SK-N-SH (cell line): ENCODE measurements at regions not wholly inside any gene's neighbourhood (a gene's known extent, or its start where the extent isn't known, plus 50 kb on each side); places are given as distances from the start of the nearest gene placed in this dataset.

Source experiments
- CTCF ChIA-PET: fragments of 300-600, 350-600 bp; formaldehyde crosslinking; extraction: SDS; loops from one replicate; lab custom pipeline; 2021; lab: Yijun Ruan, JAX
- POLR2A ChIA-PET: fragments of 350-600 bp; sonication (Branson Sonifier 250); formaldehyde crosslinking; extraction: SDS; loops from one replicate; lab custom pipeline; 2020; ENCODE audit warnings: antibody characterized with exemption, inconsistent platforms; lab: Yijun Ruan, JAX
- DNase-seq: peaks from one replicate; pipeline ENCODE4 v3.0.0; 2012
- H2AFZ ChIP-seq: fragments of 200-600 bp; sonication (generic); 2 replicates; pipeline ENCODE4 v1.8.1; 2016; ENCODE audit warnings: antibody characterized with exemption, mild to moderate bottlenecking, low read depth
- H3F3A ChIP-seq: fragments of 200-600 bp; sonication (generic); replicated peaks from 2 replicates; pipeline ENCODE3; 2016; ENCODE audit warnings: antibody characterized with exemption, mild to moderate bottlenecking; ENCODE audit not compliant: insufficient read depth
- H3K27ac ChIP-seq, 2 experiments: fragments of 200-500 bp in 1 of 2; fragments of 200-600 bp in 1 of 2; sonication (Bioruptor generic) in 1 of 2; sonication (generic), shearing (Covaris generic) in 1 of 2; 2 replicates each; pipeline versions ENCODE4 v1.5.1 to v1.6.1; 2014 to 2016; ENCODE audit warnings: low read depth in 2 of 2, inconsistent platforms in 1 of 2, low read length in 1 of 2, mild to moderate bottlenecking in 1 of 2, mixed read lengths in 1 of 2
- H3K27me3 ChIP-seq: fragments of 200-600 bp; sonication (generic), shearing (Covaris generic); 2 replicates; pipeline ENCODE4 v1.6.1; 2016; ENCODE audit warnings: mixed run types; ENCODE audit not compliant: insufficient read depth
- H3K36me3 ChIP-seq, 2 experiments: fragments of 200-500 bp in 1 of 2; fragments of 200-600 bp in 1 of 2; sonication (Bioruptor generic) in 1 of 2; sonication (generic) in 1 of 2; replicated peaks in 1 of 2; 2 replicates each; pipeline versions ENCODE3 to v1.5.1; 2014 to 2016; ENCODE audit warnings: low read length in 1 of 2, mild to moderate bottlenecking in 1 of 2; ENCODE audit not compliant: insufficient read depth in 2 of 2, control insufficient read depth in 1 of 2
- H3K4me1 ChIP-seq, 2 experiments: fragments of 200-500 bp in 1 of 2; fragments of 200-600 bp in 1 of 2; sonication (Bioruptor generic) in 1 of 2; sonication (generic), shearing (Covaris generic) in 1 of 2; 2 replicates each; pipeline versions ENCODE4 v1.5.1 to v1.6.1; 2014 to 2016; ENCODE audit warnings: low read depth in 1 of 2, low read length in 1 of 2, mixed run types in 1 of 2; ENCODE audit not compliant: insufficient read depth in 2 of 2, control insufficient read depth in 1 of 2
- H3K4me2 ChIP-seq: fragments of 200-600 bp; sonication (generic), shearing (Covaris generic); 2 replicates; pipeline ENCODE4 v1.6.1; 2017; ENCODE audit warnings: mixed run types
- H3K4me3 ChIP-seq, 2 experiments: fragments of 200-500 bp in 1 of 2; fragments of 200-600 bp in 1 of 2; sonication (Bioruptor generic) in 1 of 2; sonication (generic), shearing (Covaris generic) in 1 of 2; 2 replicates each; pipeline versions ENCODE4 v1.5.1 to v1.8.1; 2014 to 2016; ENCODE audit warnings: low read depth in 2 of 2, inconsistent platforms in 1 of 2, low read length in 1 of 2, mild to moderate bottlenecking in 1 of 2, mixed read lengths in 1 of 2, moderate library complexity in 1 of 2
- H3K79me2 ChIP-seq: fragments of 200-600 bp; sonication (generic); 2 replicates; pipeline ENCODE4 v1.8.1; 2017; ENCODE audit warnings: mild to moderate bottlenecking; ENCODE audit not compliant: insufficient read depth
- H3K9ac ChIP-seq: fragments of 200-600 bp; sonication (generic); 2 replicates; pipeline ENCODE4 v1.6.1; 2017; ENCODE audit warnings: mixed run types
- H3K9me2 ChIP-seq: fragments of 200-600 bp; sonication (generic); 2 replicates; pipeline ENCODE4 v1.6.1; 2017; ENCODE audit warnings: mixed run types
- H3K9me3 ChIP-seq: fragments of 200-600 bp; sonication (generic); 2 replicates; pipeline ENCODE4 v1.6.1; 2017; ENCODE audit warnings: mixed run types, mild to moderate bottlenecking, moderate library complexity
- H4K20me1 ChIP-seq: fragments of 200-600 bp; sonication (generic); 2 replicates; pipeline ENCODE4 v1.6.1; 2017; ENCODE audit warnings: mild to moderate bottlenecking, mixed run types; ENCODE audit not compliant: insufficient read depth
- EZH2phosphoT487 ChIP-seq: fragments of 200-600 bp; sonication (generic); IDR thresholded peaks from 2 replicates; pipeline ENCODE4 v1.6.1; 2017; ENCODE audit warnings: low read depth, mixed run types, mild to moderate bottlenecking, antibody characterized with exemption, moderate library complexity, borderline replicate concordance
- FOXM1 ChIP-seq: IDR thresholded peaks from 2 replicates; pipeline ENCODE4 v1.4.0; 2012; ENCODE audit warnings: low read depth, mild to moderate bottlenecking
- GATA2 ChIP-seq: sonication (generic); formaldehyde crosslinking; IDR thresholded peaks from 2 replicates; pipeline ENCODE4 v1.5.0; 2020; ENCODE audit warnings: mild to moderate bottlenecking, missing genetic modification reagents
- IRF3 ChIP-seq: fragments of 150-350 bp; IDR thresholded peaks from 2 replicates; pipeline ENCODE4 v1.6.1; 2016; ENCODE audit warnings: mild to moderate bottlenecking, low read depth, low read length
- MAX ChIP-seq: IDR thresholded peaks from 2 replicates; pipeline ENCODE4 v1.4.0; 2012; ENCODE audit warnings: low read depth
- MEF2A ChIP-seq: IDR thresholded peaks from 2 replicates; pipeline ENCODE4 v1.4.0; 2012; ENCODE audit warnings: low read depth, borderline replicate concordance
- NFIC ChIP-seq: IDR thresholded peaks from 2 replicates; pipeline ENCODE4 v1.4.0; 2012; ENCODE audit warnings: borderline replicate concordance
- NRF1 ChIP-seq: IDR thresholded peaks from 2 replicates; pipeline ENCODE4 v1.6.1; 2012; ENCODE audit warnings: low read depth, mild to moderate bottlenecking, low read length
- PBX3 ChIP-seq: IDR thresholded peaks from 2 replicates; pipeline ENCODE4; 2012
- RAD21 ChIP-seq: IDR thresholded peaks from 2 replicates; pipeline ENCODE4 v1.6.1; 2012; ENCODE audit warnings: mild to moderate bottlenecking, low read length
- REST ChIP-seq: IDR thresholded peaks from 2 replicates; pipeline ENCODE4 v1.6.1; 2012; ENCODE audit warnings: mild to moderate bottlenecking, low read depth, low read length, moderate library complexity
- RFX5 ChIP-seq: IDR thresholded peaks from 2 replicates; pipeline ENCODE4 v1.6.1; 2012; ENCODE audit warnings: mild to moderate bottlenecking, improper control_type of control experiment, low read length
- SIN3A ChIP-seq: IDR thresholded peaks from 2 replicates; pipeline ENCODE4 v1.6.1; 2012; ENCODE audit warnings: low read depth, mild to moderate bottlenecking, low read length, moderate library complexity, borderline replicate concordance
- SMC3 ChIP-seq: IDR thresholded peaks from 2 replicates; pipeline ENCODE4 v1.6.1; 2012; ENCODE audit warnings: low read depth, low read length, improper control_type of control experiment
- TAF1 ChIP-seq: IDR thresholded peaks from 2 replicates; pipeline ENCODE4 v1.6.1; 2012; ENCODE audit warnings: low read depth, mild to moderate bottlenecking, low read length, moderate library complexity, borderline replicate concordance
- TEAD4 ChIP-seq: IDR thresholded peaks from 2 replicates; pipeline ENCODE4 v1.4.0; 2012; ENCODE audit warnings: mild to moderate bottlenecking, borderline replicate concordance; ENCODE audit not compliant: insufficient read depth
- USF1 ChIP-seq: IDR thresholded peaks from 2 replicates; pipeline ENCODE4 v1.4.0; 2012; ENCODE audit warnings: low read depth, borderline replicate concordance
- USF2 ChIP-seq: fragments of 150-350 bp; IDR thresholded peaks from 2 replicates; pipeline ENCODE4 v1.6.1; 2017; ENCODE audit warnings: antibody characterized with exemption, low read length, low read depth, borderline replicate concordance
- WGBS: methylation state at CpG from one replicate; pipeline ENCODE4 v1.1.6; 2017; ENCODE audit warnings: low lambda C conversion rate; 5-methylcytosine and 5-hydroxymethylcytosine counted together

GRCh38 chr7:145434811-145435210 is 599.0 kb upstream of the TPK1 start:
- Histone ChIP-seq H3K27ac (no peak overlapping the region), H3K9ac (no peak overlapping the region), H3K4me1 (no peaks in the 10 kb centered on the region), H3K4me2 (no peak overlapping the region), H3K9me2 (no peaks in the 10 kb centered on the region; the same call in 1 of the 2 replicates), H2AFZ (no peak overlapping the region), H3K27me3 (no peaks in the 10 kb centered on the region), H3K9me3 (0 out of 2 replicates have a peak, but pooled peaks cover 12% of the 10 kb centered on the region), H4K20me1 (no peaks in the 10 kb centered on the region), H3K79me2 (no peaks in the 10 kb centered on the region), H3K36me3 (no peaks in the 10 kb centered on the region), H3F3A (no peaks in the 10 kb centered on the region), H3K4me3 (no peak overlapping the region)
- POLR2A ChIA-PET = no interaction called here
- CTCF ChIA-PET = no interaction called here
- 54% methylated on average over 7 of the region's 7 CpGs for WGBS
- TF ChIP-seq USF1 (no peak), USF2 (no peak), MAX (no peak), GATA2 (CRISPR knock-in tag) (no peak), FOXM1 (no peak), TEAD4 (no peak), PBX3 (no peak), SIN3A (no peak), SMC3 (no peak), RAD21 (no peak), TAF1 (no peak), REST (no peak), NFIC (no peak), MEF2A (no peak), NRF1 (no peak), RFX5 (no peak), IRF3 (no peak), EZH2phosphoT487 (no peak)
- no peak for DNase-seq
